ENCODE measurements at regions not wholly inside any gene's neighbourhood (a gene's known extent, or its start where the extent isn't known, plus 50 kb on each side); places are given as distances from the start of the nearest gene placed in this dataset.

GRCh38 chr20:17810847-17811627, 111.3 kb downstream of the BANF2 start:
- H3K36me3 Mint-ChIP-seq (ENCODE audit: low read depth): no peaks in the 10 kb centered on the region
- no peaks in the 10 kb centered on the region for H3K27me3 Mint-ChIP-seq
- no peaks in the 10 kb centered on the region for H3K9me3 Mint-ChIP-seq
- H3K27ac Mint-ChIP-seq: no peak overlapping the region
- no peaks in the 10 kb centered on the region for H3K4me1 Mint-ChIP-seq (ENCODE audit: low read depth)
- H3K4me3 Mint-ChIP-seq: no peak overlapping the region
- intact Hi-C loops (cut with micrococcal nuclease): no loop called here

GRCh38 chr20:17810062-17810631, 110.4 kb downstream of the BANF2 start:
- no peaks in the 10 kb centered on the region for H3K9me3 Mint-ChIP-seq
- no peaks in the 10 kb centered on the region for H3K36me3 Mint-ChIP-seq (ENCODE audit: low read depth)
- no peaks in the 10 kb centered on the region for H3K27me3 Mint-ChIP-seq
- H3K4me3 Mint-ChIP-seq: no peak overlapping the region
- no peak overlapping the region for H3K27ac Mint-ChIP-seq
- no peaks in the 10 kb centered on the region for H3K4me1 Mint-ChIP-seq (ENCODE audit: low read depth)
- intact Hi-C loops (cut with micrococcal nuclease): no loop called here

- no peaks in the 10 kb centered on the region for H3K27me3 Mint-ChIP-seq
- H3K9me3 Mint-ChIP-seq: no peaks in the 10 kb centered on the region
- H3K27ac Mint-ChIP-seq: no peak overlapping the region
- no peaks in the 10 kb centered on the region for H3K4me1 Mint-ChIP-seq (ENCODE audit: low read depth)
- intact Hi-C loops (cut with micrococcal nuclease): no loop called here
- no peaks in the 10 kb centered on the region for H3K36me3 Mint-ChIP-seq (ENCODE audit: low read depth)
- H3K4me3 Mint-ChIP-seq: no peak overlapping the region
These were observed 109.7 kb downstream of the BANF2 start for GRCh38 chr20:17809362-17810061.

GRCh38 chr20:17808782-17809181, 109.0 kb downstream of the BANF2 start:
- Mint-ChIP-seq H3K36me3 (ENCODE audit: low read depth) (no peaks in the 10 kb centered on the region), H3K27me3 (no peaks in the 10 kb centered on the region), H3K4me1 (ENCODE audit: low read depth) (no peaks in the 10 kb centered on the region), H3K9me3 (no peaks in the 10 kb centered on the region), H3K4me3 (no peak overlapping the region), H3K27ac (no peak overlapping the region)
- intact Hi-C loops (cut with micrococcal nuclease): no loop called here

GRCh38 chr20:17808357-17808756, 108.6 kb downstream of the BANF2 start:
- H3K4me1 Mint-ChIP-seq (ENCODE audit: low read depth): no peaks in the 10 kb centered on the region
- no peak overlapping the region for H3K27ac Mint-ChIP-seq
- no peaks in the 10 kb centered on the region for H3K9me3 Mint-ChIP-seq

GRCh38 chr20:17807651-17808050, 107.9 kb downstream of the BANF2 start:
- Mint-ChIP-seq H3K27me3 (no peaks in the 10 kb centered on the region), H3K9me3 (no peaks in the 10 kb centered on the region), H3K27ac (no peak overlapping the region), H3K36me3 (ENCODE audit: low read depth) (no peaks in the 10 kb centered on the region), H3K4me1 (ENCODE audit: low read depth) (no peaks in the 10 kb centered on the region), H3K4me3 (no peak overlapping the region)
- intact Hi-C loops (cut with micrococcal nuclease): no loop called here

More at GRCh38 chr20:17808357-17808756, 108.6 kb downstream of the BANF2 start:
- H3K4me3 Mint-ChIP-seq: no peak overlapping the region
- intact Hi-C loops (cut with micrococcal nuclease): no loop called here
- no peaks in the 10 kb centered on the region for H3K36me3 Mint-ChIP-seq (ENCODE audit: low read depth)
- no peaks in the 10 kb centered on the region for H3K27me3 Mint-ChIP-seq

- intact Hi-C loops (cut with micrococcal nuclease): no loop called here
- no peaks in the 10 kb centered on the region for H3K36me3 Mint-ChIP-seq (ENCODE audit: low read depth)
- H3K27ac Mint-ChIP-seq: no peak overlapping the region
- H3K4me1 Mint-ChIP-seq (ENCODE audit: low read depth): no peaks in the 10 kb centered on the region
- no peak overlapping the region for H3K4me3 Mint-ChIP-seq
- no peaks in the 10 kb centered on the region for H3K27me3 Mint-ChIP-seq
- H3K9me3 Mint-ChIP-seq: no peaks in the 10 kb centered on the region
These were observed 107.1 kb downstream of the BANF2 start for GRCh38 chr20:17806739-17807441.

GRCh38 chr20:17806107-17806506, 106.3 kb downstream of the BANF2 start:
- intact Hi-C loops (cut with micrococcal nuclease): no loop called here
- H3K27ac Mint-ChIP-seq: no peak overlapping the region

GRCh38 chr20:17803765-17804164, 104.0 kb downstream of the BANF2 start:
- Mint-ChIP-seq H3K27me3 (peaks cover 2% of the 10 kb centered on the region), H3K4me3 (no peak overlapping the region), H3K9me3 (no peaks in the 10 kb centered on the region), H3K36me3 (ENCODE audit: low read depth) (no peaks in the 10 kb centered on the region), H3K27ac (no peak overlapping the region), H3K4me1 (ENCODE audit: low read depth) (peaks cover 13% of the 10 kb centered on the region)
- intact Hi-C loops (cut with micrococcal nuclease): no loop called here

More at GRCh38 chr20:17806107-17806506, 106.3 kb downstream of the BANF2 start:
- Mint-ChIP-seq H3K27me3 (no peaks in the 10 kb centered on the region), H3K36me3 (ENCODE audit: low read depth) (no peaks in the 10 kb centered on the region), H3K4me3 (no peak overlapping the region), H3K4me1 (ENCODE audit: low read depth) (no peaks in the 10 kb centered on the region), H3K9me3 (no peaks in the 10 kb centered on the region)

- no peak overlapping the region for H3K27ac Mint-ChIP-seq
- no peaks in the 10 kb centered on the region for H3K36me3 Mint-ChIP-seq (ENCODE audit: low read depth)
- H3K4me1 Mint-ChIP-seq (ENCODE audit: low read depth): peaks cover 13% of the 10 kb centered on the region
- H3K27me3 Mint-ChIP-seq: peaks cover 2% of the 10 kb centered on the region
- H3K9me3 Mint-ChIP-seq: no peaks in the 10 kb centered on the region
- H3K4me3 Mint-ChIP-seq: no peak overlapping the region
- intact Hi-C loops (cut with micrococcal nuclease): no loop called here
These were observed 99.9 kb downstream of the BANF2 start for GRCh38 chr20:17799575-17800227.

- Mint-ChIP-seq H3K9me3 (no peaks in the 10 kb centered on the region), H3K4me3 (no peak overlapping the region), H3K36me3 (ENCODE audit: low read depth) (no peaks in the 10 kb centered on the region), H3K4me1 (ENCODE audit: low read depth) (peaks cover 13% of the 10 kb centered on the region), H3K27me3 (peaks cover 2% of the 10 kb centered on the region), H3K27ac (no peak overlapping the region)
- intact Hi-C loops (cut with micrococcal nuclease): no loop called here
These were observed 98.8 kb downstream of the BANF2 start for GRCh38 chr20:17798601-17799000.

- H3K36me3 Mint-ChIP-seq (ENCODE audit: low read depth): no peaks in the 10 kb centered on the region
- peaks cover 2% of the 10 kb centered on the region for H3K27me3 Mint-ChIP-seq
- no peaks in the 10 kb centered on the region for H3K9me3 Mint-ChIP-seq
- intact Hi-C loops (cut with micrococcal nuclease): no loop called here
- no peak overlapping the region for H3K4me3 Mint-ChIP-seq
- no peak overlapping the region for H3K27ac Mint-ChIP-seq
- H3K4me1 Mint-ChIP-seq (ENCODE audit: low read depth): peaks cover 13% of the 10 kb centered on the region
These were observed 97.8 kb downstream of the BANF2 start for GRCh38 chr20:17797579-17797978.

- Mint-ChIP-seq H3K27ac (no peak overlapping the region), H3K27me3 (peaks cover 2% of the 10 kb centered on the region), H3K4me3 (no peak overlapping the region), H3K36me3 (ENCODE audit: low read depth) (no peaks in the 10 kb centered on the region), H3K9me3 (no peaks in the 10 kb centered on the region), H3K4me1 (ENCODE audit: low read depth) (peaks cover 13% of the 10 kb centered on the region)
- intact Hi-C loops (cut with micrococcal nuclease): no loop called here
These were observed 97.4 kb downstream of the BANF2 start for GRCh38 chr20:17797161-17797560.

Data from dendritic cell treated with granulocyte-macrophage colony-stimulating factor and Interleukin-4, amounts not matched to agents 40 ng/mL and 50 ng/mL, for 4 days (primary cell).